GM21737 (cell line): ENCODE measurements at regions not wholly inside any gene's neighbourhood (a gene's known extent, or its start where the extent isn't known, plus 50 kb on each side); places are given as distances from the start of the nearest gene placed in this dataset.
"Not testable (repeated sequence)": the region's sequence is repeated elsewhere in the genome, so short reads cannot be mapped to it uniquely, and the experiment has no call there.

Experiments
- ATAC-seq: cut with Tn5 transposase; IDR thresholded peaks from one replicate; pipeline ENCODE4 v1.9.1; 2021; ENCODE audit warnings: mild to moderate bottlenecking, moderate library complexity; ENCODE audit not compliant: unreplicated experiment

DNA sequence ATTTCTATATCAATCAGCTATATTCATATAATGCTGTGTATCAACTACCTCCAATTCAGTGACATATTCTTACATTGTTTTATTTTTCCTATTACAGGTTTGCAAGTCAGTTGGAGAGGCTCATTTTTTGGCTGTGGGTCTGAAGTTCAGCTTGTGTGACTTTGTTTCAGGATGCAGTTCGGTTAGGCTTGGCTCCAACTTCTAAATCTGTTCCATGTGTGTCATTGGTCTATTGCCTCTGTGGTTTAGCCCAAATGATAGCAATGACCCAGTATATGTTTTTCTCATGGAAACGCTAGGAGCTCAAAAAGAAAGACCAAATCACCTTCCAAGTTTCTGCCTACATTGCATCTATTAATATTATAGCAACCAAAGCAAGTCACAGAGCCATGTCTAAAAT, 848.6 kb upstream of the LRFN5 start:
- ATAC-seq = no peak

DNA sequence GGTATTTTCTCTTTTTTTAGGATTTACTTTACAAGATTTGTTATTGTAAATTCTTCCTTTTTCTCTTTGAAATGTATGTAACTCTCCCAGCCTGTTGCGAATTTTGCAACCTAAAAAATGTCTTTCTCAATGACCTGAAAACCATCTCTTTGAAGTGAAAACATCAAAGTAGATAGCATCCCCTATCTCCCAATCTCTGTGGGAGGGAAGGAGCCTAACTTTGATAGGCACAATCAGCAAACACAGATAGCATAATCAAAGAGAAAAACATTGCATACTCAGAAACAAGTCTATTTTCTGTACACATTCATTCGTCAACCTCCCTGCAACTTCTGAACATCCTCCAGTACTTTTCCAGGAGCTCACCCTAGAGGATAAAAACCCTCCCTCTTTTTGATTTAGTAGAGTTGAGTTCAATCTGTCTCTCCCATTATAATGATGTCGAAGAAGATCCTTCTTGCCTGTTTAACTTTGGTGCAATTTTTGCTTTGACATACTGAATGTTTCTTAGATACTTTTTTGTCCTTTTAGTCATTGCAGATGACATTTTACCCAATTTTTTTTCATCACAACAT, 849.2 kb upstream of the LRFN5 start:
- ATAC-seq = no peak

DNA sequence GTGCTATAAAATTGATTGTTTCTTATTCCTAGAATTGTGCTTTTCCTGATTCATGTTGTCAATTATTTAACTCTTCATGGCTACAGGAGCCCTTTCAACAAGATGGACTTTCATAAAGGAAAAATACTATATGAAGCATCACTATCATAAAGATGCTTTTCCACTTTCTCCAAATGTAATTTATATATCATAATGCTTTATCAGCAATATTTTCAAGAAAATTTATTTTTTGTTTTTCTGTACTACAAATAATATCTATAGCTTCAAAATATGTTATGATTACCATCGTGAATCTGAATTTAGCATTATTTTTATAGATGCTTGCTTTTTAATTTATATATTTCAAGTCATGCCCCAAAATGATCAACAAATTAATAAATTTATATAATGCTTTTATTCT, 873.5 kb upstream of the LRFN5 start:
- ATAC-seq = no peak

DNA sequence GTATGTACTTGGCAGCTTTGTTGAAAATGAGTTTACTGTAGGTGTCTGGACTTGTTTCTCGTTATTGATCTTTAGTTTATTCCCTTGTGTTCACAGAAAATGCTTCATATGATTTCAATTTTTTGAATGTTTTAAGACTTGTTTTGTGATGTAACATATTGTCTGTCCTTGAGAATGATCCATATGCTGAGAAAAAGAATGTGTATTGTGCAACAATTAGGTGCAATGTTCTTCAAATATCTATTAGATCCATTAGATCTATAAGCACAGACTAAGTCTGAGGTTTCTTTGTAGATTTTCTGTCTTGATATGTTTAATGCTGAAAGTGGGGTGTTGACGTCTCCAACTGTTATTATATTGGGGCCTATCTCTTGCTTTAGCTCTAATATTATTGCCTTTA, 879.6 kb upstream of the LRFN5 start:
- no peak for ATAC-seq

DNA sequence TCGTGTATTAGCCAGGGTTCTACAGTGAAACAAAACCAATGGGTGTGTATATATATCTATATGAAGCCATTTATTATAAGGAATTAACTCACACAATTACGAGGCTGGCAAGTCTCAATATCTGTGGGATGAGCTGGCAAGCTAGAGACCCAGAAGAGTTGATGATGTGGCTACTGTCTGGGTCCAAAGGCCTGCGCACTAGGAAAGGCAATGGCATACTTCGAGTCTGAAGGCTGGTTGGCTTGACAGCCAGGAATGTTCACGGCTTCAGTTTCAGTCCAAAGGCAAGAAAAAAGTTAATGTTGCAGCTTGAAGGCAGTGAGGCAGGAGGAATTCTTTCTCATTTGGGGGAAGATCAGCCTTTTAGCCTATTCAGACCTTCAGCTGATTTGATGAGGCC, 893.3 kb upstream of the LRFN5 start:
- ATAC-seq = no peak

DNA sequence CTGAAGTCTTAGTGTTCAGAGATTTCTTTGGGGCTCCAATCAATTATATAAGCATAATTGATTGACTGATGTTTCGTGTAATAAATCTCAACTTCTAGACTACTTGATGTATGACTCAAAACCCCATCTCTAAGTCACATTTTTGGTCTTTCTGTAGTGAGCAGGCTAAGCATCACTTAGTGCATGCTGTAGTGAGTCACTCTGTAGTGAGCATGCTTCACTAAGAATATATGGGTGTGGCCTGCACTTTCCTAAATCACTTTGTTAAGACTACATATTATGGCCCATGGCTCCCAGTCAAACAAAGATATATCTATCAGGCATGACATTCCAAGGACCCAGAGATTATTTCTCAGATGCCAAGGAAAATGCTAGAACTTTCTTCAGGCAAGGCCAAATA, 909.4 kb upstream of the LRFN5 start:
- ATAC-seq = no peak

DNA sequence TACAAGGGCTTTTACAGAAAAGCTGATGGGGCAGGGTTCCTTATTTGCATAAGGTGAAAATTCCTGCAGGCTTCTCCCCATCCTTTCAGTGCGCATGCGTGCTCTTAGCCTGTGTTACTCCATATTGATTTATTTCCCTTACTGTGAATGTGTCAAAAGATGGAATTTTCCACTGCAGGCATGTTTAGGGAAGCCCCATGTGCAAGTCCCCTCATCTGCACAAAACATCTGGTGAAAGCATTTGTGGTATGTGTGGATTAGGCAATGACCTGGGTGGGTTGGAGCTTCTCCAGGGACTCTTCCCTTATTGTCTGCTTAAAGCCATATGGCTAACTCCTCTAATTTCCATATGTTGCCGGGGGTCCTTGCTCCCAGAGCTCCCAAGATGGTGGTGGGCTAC, 912.7 kb upstream of the LRFN5 start:
- no peak for ATAC-seq

DNA sequence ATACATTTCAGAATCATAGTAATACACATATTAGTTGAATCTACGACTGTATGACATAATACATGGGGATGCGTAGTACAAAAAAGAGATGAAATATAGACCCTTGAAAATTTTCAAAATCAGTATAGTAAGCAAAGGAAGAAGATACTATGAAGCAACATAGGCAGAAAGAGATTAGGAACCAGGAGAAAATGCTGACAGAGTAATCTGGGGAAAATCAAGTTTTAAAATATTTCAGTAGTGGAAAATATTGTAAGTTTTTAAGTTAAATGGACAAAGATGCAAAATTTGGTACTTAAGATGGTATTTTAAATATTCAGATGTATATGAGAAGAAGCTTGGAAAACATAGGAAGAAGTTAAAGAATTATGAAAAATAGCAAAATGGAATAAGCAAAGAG, 915.6 kb upstream of the LRFN5 start:
- no peak for ATAC-seq

DNA sequence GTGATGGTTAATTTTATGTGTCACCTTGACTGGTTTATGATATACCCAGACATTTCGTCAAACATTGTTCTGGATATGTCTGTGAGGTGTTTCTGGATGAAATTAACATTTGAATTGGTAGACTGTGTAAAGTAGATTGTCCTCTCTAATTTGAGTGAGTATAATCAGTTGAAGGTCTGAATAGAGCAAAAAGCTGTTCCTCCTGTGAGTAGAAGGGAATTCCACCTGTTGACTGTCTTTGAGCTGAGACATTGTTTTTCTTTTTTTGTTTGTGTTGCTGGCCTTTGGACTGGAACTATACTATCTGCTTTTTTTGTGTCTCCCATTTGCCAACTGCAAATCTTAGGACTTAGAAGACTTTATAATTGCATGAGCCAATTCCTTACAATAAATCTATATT, 920.9 kb upstream of the LRFN5 start:
- ATAC-seq = no peak

DNA sequence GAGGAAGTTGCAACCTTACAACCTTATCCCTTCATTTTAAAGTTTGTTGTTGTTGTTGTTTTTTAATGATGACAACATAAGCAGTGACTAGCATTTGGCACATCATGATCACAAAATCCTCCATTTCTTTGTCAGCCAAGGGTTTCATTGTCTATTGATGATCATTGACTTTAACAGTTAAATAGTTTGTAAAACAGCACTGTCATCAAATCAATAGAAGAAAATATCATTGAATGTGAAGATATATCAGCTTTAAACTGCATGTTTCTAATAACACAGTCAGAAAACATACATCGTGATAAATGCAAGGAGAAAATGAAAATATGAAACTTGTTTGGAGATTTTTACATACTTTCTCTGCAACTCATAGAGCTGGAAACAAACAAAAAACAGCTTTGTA, 922.3 kb upstream of the LRFN5 start:
- ATAC-seq = no peak

DNA sequence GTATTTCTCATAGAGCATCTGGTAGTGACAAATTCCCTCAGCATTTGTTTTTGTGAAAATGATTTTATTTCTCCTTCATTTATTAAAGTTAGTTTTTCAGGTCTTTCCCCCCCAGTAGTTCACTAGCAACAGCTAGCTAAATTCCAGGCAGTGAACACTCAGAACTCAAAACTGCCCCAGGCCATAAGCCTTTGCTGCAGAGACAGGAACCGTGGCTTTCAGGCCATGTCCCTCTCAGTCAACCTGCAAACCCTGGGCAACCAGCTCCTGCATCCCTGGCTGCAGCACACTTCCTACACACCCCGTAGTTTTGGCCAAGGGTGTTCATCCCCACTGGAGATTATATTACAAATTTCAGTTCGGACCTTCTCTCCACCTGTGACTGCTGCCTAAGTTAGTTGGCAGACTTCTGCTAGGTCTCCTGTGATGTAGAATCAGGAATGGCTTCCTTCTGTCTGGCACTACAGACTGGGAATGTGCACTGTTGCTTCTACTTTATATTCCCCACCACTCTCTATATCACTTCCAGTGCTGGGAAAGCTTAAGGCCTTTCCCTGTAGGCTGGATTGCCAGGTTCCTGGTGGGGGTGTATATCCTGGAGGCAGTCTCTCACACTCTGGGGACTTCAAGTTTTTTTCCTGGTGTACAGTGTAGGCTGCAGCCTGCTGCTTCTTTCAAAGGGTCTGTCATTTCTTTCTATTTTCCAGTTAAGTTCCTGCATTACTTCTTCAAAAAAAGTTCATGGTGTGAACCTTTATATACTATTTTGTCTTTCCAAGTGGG, 924.4 kb upstream of the LRFN5 start:
- no peak for ATAC-seq

DNA sequence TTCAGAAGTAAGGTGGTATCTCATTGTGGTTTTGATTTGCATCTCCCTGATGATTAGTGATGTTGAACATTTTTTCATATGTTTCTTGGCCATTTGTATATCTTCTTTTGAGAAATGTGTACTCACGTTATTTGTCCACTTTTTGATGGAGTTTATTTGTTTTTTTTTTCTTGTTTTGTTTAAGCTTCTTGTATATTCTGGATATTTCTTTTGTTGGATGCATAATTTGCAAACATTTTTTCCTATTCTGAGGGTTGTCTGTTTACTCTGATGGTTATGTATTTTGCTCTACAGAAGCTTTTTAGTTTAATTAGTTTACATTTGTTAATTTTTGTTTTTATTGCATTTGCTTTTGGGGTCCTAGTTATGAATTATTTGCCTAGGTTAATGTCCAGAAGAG, 927.4 kb upstream of the LRFN5 start:
- no peak for ATAC-seq

DNA sequence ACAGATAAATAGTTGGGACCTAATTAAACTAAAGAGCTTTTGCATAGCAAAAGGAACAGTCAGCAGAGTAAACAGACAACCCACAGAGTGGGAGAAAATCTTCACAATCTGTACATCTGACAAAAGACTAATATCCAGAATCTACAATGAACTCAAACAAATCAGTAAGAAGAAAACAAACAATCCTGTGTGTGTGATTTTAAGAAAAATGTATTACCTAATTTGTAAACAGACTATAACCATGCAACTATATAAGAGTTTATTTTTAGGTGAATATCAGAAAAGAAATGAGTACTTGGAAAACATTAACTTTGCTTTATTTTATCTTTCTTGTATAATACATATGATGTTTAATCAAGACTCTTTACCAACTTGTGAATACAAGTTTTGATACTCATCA, 929.5 kb upstream of the LRFN5 start:
- ATAC-seq = not testable (repeated sequence)

DNA sequence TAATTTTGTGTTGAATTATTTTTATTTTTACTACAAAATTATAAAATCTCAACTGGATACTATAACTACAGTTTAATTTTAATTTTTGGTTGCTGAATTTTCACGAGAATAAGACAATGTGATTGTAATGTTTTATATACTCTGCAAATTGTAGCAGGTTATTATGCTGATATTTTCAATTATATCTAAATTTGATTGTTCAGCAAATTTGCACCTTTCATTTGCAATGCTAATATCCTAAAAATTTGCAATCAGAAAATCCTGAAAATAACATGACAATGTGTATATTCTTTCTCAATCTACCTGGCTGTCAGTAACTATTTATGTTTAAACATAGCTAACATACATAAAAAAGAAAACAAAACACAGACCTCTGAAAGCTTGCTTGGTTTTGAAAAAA, 932.2 kb upstream of the LRFN5 start:
- ATAC-seq = no peak

DNA sequence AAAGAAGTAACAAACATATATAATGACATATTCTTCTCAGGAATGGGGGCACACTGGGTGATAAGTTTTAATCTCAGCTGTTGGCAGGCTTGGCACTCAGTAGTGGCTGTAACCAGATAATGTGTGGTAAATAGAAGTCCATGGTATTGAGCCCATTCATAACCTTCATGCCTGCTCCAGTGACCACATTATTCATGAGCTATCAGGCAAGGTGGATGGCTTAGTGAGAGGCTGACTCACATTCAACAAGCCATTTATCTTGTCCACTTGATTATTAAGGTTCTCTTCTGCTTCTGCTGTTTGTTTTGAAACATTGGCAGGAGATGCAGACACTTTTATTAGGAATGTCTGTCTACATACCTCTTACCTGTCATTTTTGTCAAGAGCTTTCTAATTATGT, 950.4 kb upstream of the LRFN5 start:
- ATAC-seq = no peak

DNA sequence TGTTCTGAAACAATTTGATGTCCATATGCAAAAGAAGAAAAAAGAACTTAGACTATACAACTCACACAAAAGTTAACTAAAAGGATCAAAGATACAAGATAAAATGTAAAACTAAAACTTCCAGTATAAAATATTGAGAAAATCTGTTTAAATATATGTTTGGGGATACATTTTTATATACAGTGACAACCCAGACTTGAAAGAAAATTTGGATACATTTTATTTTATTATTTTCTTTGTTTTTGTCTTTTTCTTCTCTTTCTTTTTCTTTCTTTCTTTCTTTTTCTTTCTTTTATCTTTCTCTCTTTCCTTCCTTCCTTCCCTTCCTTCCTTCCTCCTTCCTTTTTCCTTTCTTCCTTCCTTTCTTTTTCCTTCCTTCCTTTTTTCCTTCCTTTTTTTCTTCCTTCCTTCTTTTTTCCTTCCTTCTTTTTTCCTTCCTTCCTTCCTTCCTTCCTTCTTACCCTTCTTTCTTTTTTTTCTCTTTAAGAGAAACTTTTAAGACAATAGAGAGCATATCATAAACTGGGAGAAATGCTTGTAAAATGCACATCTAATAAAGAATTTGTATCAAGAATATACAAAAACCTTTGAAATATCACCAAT, 954.5 kb upstream of the LRFN5 start:
- no peak for ATAC-seq

DNA sequence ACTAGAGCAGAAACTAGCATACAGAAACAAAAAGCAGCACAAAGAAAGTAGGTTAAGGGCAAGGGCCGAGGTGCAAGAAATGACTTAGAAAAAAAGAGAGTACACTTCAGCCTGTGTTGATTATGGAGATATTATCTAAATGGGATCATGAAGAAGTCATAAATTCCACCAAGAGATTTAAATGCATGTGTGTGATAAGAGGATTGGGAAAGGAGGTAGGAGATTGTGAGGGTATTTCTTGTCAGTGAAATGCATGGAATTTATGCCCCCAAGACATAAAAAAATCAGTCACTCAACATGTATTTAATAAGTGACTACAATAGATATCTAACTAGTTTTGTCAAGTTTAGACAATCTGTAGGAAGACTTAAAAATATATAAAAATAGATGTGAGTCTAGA, 976.2 kb upstream of the LRFN5 start:
- ATAC-seq = no peak

DNA sequence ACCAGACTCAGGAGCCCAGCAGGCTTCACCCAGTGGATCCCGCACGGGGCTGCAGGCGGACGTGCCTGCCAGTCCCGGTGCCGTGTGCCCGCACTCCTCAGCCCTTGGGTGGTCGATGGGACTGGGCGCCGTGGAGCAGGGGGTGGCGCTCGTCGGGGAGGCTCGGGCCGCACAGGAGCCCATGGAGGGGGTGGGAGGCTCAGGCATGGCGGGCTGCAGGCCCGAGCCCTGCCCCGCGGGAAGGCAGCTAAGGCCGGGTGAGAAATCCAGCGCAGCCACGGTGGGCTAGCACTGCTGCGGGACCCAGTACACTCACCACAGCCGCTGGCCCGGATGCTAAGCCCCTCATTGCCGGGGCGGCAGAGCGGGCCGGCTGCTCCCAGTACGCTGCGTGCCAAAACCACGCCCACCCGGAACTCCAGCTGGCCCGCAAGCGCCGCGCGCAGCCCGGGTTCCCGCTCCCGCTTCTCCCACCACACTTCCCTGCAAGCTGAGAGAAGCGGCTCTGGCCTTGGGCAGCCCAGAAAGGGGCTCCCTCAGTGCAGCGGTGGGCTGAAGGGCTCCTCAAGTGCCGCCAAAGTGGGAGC, 977.0 kb upstream of the LRFN5 start:
- ATAC-seq = not testable (repeated sequence)

DNA sequence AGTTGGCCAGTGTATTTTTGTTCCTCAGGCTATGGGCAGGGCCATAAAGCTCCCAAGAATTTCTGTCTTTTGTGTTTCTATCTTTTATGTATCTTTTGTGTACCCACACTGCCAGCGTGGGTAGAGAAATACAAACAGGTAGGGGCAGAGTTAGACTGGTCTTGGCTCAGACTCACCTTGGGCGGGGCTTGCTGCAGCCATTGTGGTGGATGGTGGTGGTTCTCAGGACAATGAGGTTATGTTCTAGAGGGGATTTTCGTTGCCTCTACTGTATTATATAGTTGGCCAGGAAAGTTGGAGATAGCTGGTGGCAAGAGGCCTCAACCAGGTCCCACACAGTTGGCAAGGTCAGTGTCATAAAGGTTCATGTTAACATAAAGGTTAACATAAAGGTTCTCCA, 977.5 kb upstream of the LRFN5 start:
- no peak for ATAC-seq

DNA sequence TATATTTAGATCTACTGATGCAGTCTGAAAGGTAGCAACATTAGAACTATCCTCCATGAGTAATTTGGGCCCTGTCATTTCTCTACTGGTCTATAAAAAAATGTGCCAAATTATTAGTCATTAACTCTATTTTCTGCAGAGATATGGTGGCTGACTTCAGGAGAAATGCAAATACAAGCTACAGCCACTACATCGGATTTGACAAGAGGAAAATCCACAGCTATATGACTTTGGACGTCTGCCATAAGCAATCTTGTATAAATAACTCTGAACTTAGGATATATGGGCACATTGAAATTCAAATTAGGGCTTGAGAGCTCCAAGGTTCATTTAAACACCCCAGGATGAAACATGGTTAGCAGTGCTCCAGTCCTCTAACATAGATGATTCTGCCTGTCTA, 983.0 kb upstream of the LRFN5 start:
- ATAC-seq = no peak

DNA sequence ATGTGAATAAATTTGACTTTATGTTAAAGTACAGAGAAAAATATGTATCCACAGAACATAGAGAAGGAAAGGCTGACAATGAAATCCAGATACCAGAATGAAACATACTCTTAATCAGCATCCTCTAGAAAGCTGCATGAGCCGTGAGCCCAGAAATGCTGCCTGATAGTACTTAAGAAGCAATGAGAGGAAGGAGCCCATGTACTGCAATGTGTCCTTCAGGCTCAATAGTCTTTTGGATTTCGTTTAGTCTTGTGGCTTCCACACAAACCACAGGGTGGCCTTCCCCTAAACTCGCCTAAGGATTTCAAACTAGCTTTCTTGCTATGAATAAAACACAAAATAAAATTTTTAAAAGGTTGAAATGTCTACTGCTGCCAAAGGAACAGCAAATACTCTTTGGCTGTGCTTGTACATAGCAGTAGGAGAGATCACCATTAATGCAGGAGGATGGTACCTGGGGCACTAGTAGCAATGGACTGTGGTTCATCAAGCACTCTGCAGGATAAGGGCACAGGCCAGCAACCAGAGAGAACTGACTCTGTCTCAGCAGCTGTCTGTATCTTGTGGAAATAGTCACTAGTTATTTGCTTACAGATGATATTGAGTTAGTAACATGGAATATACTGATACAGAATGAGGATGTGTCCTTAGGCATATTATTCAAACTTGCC, 988.3 kb upstream of the LRFN5 start:
- ATAC-seq = no peak

DNA sequence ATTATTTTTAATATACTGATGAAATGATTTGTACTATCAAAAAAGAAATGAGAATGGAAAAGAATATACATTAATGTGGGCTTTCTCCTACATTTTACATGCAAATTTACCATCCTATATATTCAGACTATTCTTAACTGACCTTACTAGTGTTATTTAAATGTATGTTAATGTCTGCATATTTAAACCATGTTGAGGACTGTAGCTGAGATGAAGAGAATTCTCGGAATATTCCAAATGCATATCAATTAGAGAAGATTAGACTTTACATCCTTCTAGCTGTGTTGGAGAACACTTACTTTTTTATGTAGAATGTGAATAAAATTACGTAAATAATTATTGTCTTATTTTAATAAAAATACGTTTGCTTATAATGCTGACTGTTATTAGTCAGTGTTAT, 990.1 kb upstream of the LRFN5 start:
- ATAC-seq = no peak
